ENCODE measurements at regions not wholly inside any gene's neighbourhood (a gene's known extent, or its start where the extent isn't known, plus 50 kb on each side); places are given as distances from the start of the nearest gene placed in this dataset.

- Histone ChIP-seq H3K27me3 (replicated peaks) (peaks cover 2% of the 10 kb centered on the region), H3K36me3 (replicated peaks) (no peaks in the 10 kb centered on the region), H3K4me3 (ENCODE audit: low read depth, low read length) (no peak overlapping the region), H3K27ac (no peak overlapping the region)
- in situ Hi-C loops (cut with HindIII; ENCODE audit: low pct_ligation_motif_present, low sequenced_read_pairs) = no loop called here
- no peak for DNase-seq
- TF ChIP-seq, protein P1, sequence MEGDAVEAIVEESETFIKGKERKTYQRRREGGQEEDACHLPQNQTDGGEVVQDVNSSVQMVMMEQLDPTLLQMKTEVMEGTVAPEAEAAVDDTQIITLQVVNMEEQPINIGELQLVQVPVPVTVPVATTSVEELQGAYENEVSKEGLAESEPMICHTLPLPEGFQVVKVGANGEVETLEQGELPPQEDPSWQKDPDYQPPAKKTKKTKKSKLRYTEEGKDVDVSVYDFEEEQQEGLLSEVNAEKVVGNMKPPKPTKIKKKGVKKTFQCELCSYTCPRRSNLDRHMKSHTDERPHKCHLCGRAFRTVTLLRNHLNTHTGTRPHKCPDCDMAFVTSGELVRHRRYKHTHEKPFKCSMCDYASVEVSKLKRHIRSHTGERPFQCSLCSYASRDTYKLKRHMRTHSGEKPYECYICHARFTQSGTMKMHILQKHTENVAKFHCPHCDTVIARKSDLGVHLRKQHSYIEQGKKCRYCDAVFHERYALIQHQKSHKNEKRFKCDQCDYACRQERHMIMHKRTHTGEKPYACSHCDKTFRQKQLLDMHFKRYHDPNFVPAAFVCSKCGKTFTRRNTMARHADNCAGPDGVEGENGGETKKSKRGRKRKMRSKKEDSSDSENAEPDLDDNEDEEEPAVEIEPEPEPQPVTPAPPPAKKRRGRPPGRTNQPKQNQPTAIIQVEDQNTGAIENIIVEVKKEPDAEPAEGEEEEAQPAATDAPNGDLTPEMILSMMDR (IDR thresholded peaks at IDR 0.05; ENCODE audit: low read depth, low read length, missing control alignments) = no peak
Measured at GRCh38 chr10:113431398-113432160, 121.3 kb upstream of the HABP2 start.

- Histone ChIP-seq H3K27me3 (replicated peaks) (peaks cover 2% of the 10 kb centered on the region), H3K36me3 (replicated peaks) (no peaks in the 10 kb centered on the region), H3K4me3 (ENCODE audit: low read depth, low read length) (no peak overlapping the region), H3K27ac (no peak overlapping the region)
- in situ Hi-C loops (cut with HindIII; ENCODE audit: low pct_ligation_motif_present, low sequenced_read_pairs) = no loop called here
- TF ChIP-seq, protein P1 (IDR thresholded peaks at IDR 0.05; ENCODE audit: low read depth, low read length, missing control alignments) = no peak
- no peak for DNase-seq
Measured at GRCh38 chr10:113433711-113434110, 119.1 kb upstream of the HABP2 start.

DNA sequence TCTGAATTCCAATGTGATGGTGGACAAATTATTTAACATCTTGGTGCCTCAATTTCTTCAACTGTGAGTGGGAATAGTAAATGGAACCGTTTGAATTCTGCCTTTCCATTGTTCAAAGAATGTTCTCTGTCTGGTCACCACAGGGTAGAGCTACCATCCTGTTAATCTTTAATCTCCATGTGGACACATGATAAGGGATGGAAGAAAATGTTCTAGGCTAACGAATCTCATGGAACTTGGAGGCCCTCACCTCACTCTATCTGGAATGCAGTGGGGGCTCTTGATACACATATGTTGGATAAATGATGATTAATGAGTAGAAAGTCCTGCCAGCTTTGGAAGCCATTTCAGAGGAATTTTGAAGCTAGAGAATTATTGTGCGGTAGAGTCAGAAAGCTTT is 118.5 kb upstream of the HABP2 start:
- H3K36me3 ChIP-seq (replicated peaks) = no peaks in the 10 kb centered on the region
- in situ Hi-C loops (cut with HindIII; ENCODE audit: low pct_ligation_motif_present, low sequenced_read_pairs) = no loop called here
- peaks cover 2% of the 10 kb centered on the region for H3K27me3 ChIP-seq (replicated peaks)
- TF ChIP-seq, protein P1 (IDR thresholded peaks at IDR 0.05; ENCODE audit: low read depth, low read length, missing control alignments) = no peak
- H3K27ac ChIP-seq = no peak overlapping the region
- H3K4me3 ChIP-seq (ENCODE audit: low read depth, low read length) = no peak overlapping the region
- DNase-seq = no peak

- Histone ChIP-seq H3K36me3 (replicated peaks) (no peaks in the 10 kb centered on the region), H3K27ac (no peak overlapping the region), H3K27me3 (replicated peaks) (peaks cover 2% of the 10 kb centered on the region), H3K4me3 (ENCODE audit: low read depth, low read length) (no peak overlapping the region)
- TF ChIP-seq, protein P1 (IDR thresholded peaks at IDR 0.05; ENCODE audit: low read depth, low read length, missing control alignments) = no peak
- DNase-seq = no peak
- in situ Hi-C loops (cut with HindIII; ENCODE audit: low pct_ligation_motif_present, low sequenced_read_pairs) = no loop called here
Measured at GRCh38 chr10:113434950-113435349, 117.9 kb upstream of the HABP2 start.

GRCh38 chr10:113435881-113436280 is 117.0 kb upstream of the HABP2 start:
- H3K27me3 ChIP-seq (replicated peaks) = peaks cover 1% of the 10 kb centered on the region
- in situ Hi-C loops (cut with HindIII; ENCODE audit: low pct_ligation_motif_present, low sequenced_read_pairs) = no loop called here
- TF ChIP-seq, protein P1 (IDR thresholded peaks at IDR 0.05; ENCODE audit: low read depth, low read length, missing control alignments) = no peak
- no peak overlapping the region for H3K27ac ChIP-seq
- DNase-seq = no peak
- no peak overlapping the region for H3K4me3 ChIP-seq (ENCODE audit: low read depth, low read length)
- H3K36me3 ChIP-seq (replicated peaks) = no peaks in the 10 kb centered on the region

- in situ Hi-C loops (cut with HindIII; ENCODE audit: low pct_ligation_motif_present, low sequenced_read_pairs) = no loop called here
- DNase-seq = no peak
- Histone ChIP-seq H3K27me3 (replicated peaks) (no peaks in the 10 kb centered on the region), H3K27ac (no peak overlapping the region), H3K36me3 (replicated peaks) (no peaks in the 10 kb centered on the region), H3K4me3 (ENCODE audit: low read depth, low read length) (no peak overlapping the region)
- TF ChIP-seq, protein P1 (IDR thresholded peaks at IDR 0.05; ENCODE audit: low read depth, low read length, missing control alignments) = no peak
Measured at GRCh38 chr10:113436851-113437250, 116.0 kb upstream of the HABP2 start.

All from brain microvascular endothelial cell (primary cell).